ENCODE measurements at regions not wholly inside any gene's neighbourhood (a gene's known extent, or its start where the extent isn't known, plus 50 kb on each side); places are given as distances from the start of the nearest gene placed in this dataset.

GRCh38 chr6:4304927-4305455, 169.6 kb upstream of the ECI2 start:
- TF ChIP-seq CTCF (conservative IDR thresholded peaks at IDR 0.05) (no peak), ZFX (IDR thresholded peaks at IDR 0.05) (no peak)
- no peak overlapping the region for H3K27ac ChIP-seq

- TF ChIP-seq CTCF (conservative IDR thresholded peaks at IDR 0.05) (no peak), ZFX (IDR thresholded peaks at IDR 0.05) (no peak)
- H3K27ac ChIP-seq: no peak overlapping the region
These were observed 168.3 kb upstream of the ECI2 start for GRCh38 chr6:4303638-4304037.

GRCh38 chr6:4302524-4302923, 167.1 kb upstream of the ECI2 start:
- TF ChIP-seq ZFX (IDR thresholded peaks at IDR 0.05) (no peak), CTCF (conservative IDR thresholded peaks at IDR 0.05) (no peak)
- no peak overlapping the region for H3K27ac ChIP-seq

- H3K27ac ChIP-seq: no peak overlapping the region
- no peak for TF ChIP-seq ZFX (IDR thresholded peaks at IDR 0.05)
- no peak for TF ChIP-seq CTCF (conservative IDR thresholded peaks at IDR 0.05)
These were observed 166.5 kb upstream of the ECI2 start for GRCh38 chr6:4301871-4302270.

GRCh38 chr6:4300917-4301316, 165.5 kb upstream of the ECI2 start:
- H3K27ac ChIP-seq: no peak overlapping the region
- TF ChIP-seq CTCF (conservative IDR thresholded peaks at IDR 0.05): no peak
- TF ChIP-seq ZFX (IDR thresholded peaks at IDR 0.05): no peak

- no peak for TF ChIP-seq CTCF (conservative IDR thresholded peaks at IDR 0.05)
- no peak for TF ChIP-seq ZFX (IDR thresholded peaks at IDR 0.05)
These were observed 164.1 kb upstream of the ECI2 start for GRCh38 chr6:4299476-4299875.

GRCh38 chr6:4297348-4297747, 162.0 kb upstream of the ECI2 start:
- H3K27ac ChIP-seq: no peak overlapping the region
- TF ChIP-seq CTCF (conservative IDR thresholded peaks at IDR 0.05): no peak
- no peak for TF ChIP-seq ZFX (IDR thresholded peaks at IDR 0.05)

More at GRCh38 chr6:4299476-4299875, 164.1 kb upstream of the ECI2 start:
- H3K27ac ChIP-seq: no peak overlapping the region
